Lower lobe of right lung (tissue), 2 donors: ENCODE measurements at regions not wholly inside any gene's neighbourhood (a gene's known extent, or its start where the extent isn't known, plus 50 kb on each side); places are given as distances from the start of the nearest gene placed in this dataset.

Source experiments
- ATAC-seq, 2 donors: fragments of 200-7000 bp; cut with Tn5 transposase; one replicate each; pipeline ENCODE4 v1.9.1; 2020 to 2022; ENCODE audit warnings: mild to moderate bottlenecking in 2 of 2, moderate library complexity in 2 of 2
- DNase-seq: peaks from one replicate; pipeline ENCODE4 v3.0.0-alpha.2; 2020
- H3K27ac ChIP-seq: fragments of 200-600 bp; one replicate; pipeline ENCODE4 v1.8.0; 2022
- H3K27me3 ChIP-seq: fragments of 200-600 bp; one replicate; pipeline ENCODE4 v1.8.0; 2022; ENCODE audit warnings: low read depth
- H3K36me3 ChIP-seq: fragments of 200-600 bp; one replicate; pipeline ENCODE4 v1.8.0; 2022; ENCODE audit warnings: mild to moderate bottlenecking
- H3K4me1 ChIP-seq: fragments of 200-600 bp; one replicate; pipeline ENCODE4 v1.8.0; 2022
- H3K4me3 ChIP-seq: fragments of 200-600 bp; one replicate; pipeline ENCODE4 v1.8.0; 2022; ENCODE audit warnings: mild to moderate bottlenecking
- H3K9me3 ChIP-seq: fragments of 200-600 bp; one replicate; pipeline ENCODE4 v1.8.0; 2022
- CTCF ChIP-seq: fragments of 200-600 bp; IDR thresholded peaks from one replicate; pipeline ENCODE4 v1.8.0; 2022; ENCODE audit warnings: antibody characterized with exemption, mild to moderate bottlenecking
- intact Hi-C: fragments of 100-400 bp; cut with DNase I; formaldehyde crosslinking; loops from one replicate; pipeline ENCODE4 v1.11.0; 2022
- donor health status: DM: no; HTN: yes; CAD: no; lungs with severe emphysema.

DNA sequence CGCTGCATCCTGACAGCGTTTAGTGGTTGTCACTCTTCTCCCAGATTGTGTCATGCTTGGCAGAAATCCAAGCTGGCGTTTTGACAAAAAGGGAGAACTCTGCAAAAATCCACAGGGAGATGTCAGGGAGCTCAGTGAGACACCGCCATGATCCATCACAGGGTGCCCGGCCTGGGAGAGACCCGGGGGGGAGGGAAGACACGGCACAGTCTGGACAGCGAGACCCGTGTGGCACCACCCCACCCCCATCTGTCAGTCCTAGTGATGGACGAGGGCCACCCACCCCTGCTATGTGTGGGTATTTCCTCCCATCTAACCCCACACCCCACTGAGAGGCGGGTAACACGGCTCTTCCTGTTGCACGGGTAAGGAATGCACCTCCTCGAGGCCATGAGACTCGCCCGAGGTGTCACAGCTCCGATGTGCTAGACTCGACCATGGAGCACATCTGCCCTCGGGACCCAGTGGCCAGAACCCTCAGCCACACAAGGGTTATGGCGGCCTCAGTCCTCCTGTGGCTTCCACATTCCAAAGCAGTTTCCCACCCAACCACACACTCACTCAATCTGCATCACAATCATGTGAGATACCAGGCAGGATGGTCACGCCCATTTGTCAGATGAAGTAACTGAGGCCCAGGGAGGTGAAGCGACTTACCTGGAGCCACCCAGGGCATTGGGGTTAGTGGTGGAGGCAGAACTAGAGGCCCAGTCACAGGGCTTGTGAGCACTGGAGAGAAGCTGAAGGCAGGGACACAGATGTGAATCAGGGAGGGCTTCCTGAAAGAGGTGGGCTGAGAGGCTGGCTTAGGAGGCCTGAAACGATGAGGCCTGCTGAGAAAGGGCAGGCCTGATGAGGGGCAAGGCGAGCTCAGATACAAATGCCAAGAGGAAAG lies 688.5 kb downstream of the MATN1 start:
- no peak for DNase-seq
- Histone ChIP-seq H3K27me3 (peaks cover 16% of the 10 kb centered on the region), H3K9me3 (no peaks in the 10 kb centered on the region), H3K4me3 (no peak overlapping the region), H3K27ac (no peak overlapping the region), H3K4me1 (no peaks in the 10 kb centered on the region), H3K36me3 (no peaks in the 10 kb centered on the region)
- no peak for TF ChIP-seq CTCF
- no peak for ATAC-seq
- intact Hi-C loops: no loop called here

- no peak overlapping the region for H3K27ac ChIP-seq
- intact Hi-C loops: no loop called here
- no peak for TF ChIP-seq CTCF
- DNase-seq (no peak), ATAC-seq (no peak)
- no peaks in the 10 kb centered on the region for H3K9me3 ChIP-seq
- H3K36me3 ChIP-seq: no peaks in the 10 kb centered on the region
- H3K4me1 ChIP-seq: no peaks in the 10 kb centered on the region
- H3K27me3 ChIP-seq: peaks cover 16% of the 10 kb centered on the region
- no peak overlapping the region for H3K4me3 ChIP-seq
Measured at GRCh38 chr1:30034105-30034626, 689.2 kb downstream of the MATN1 start.

- ATAC-seq: no peak
- no peak for TF ChIP-seq CTCF
- intact Hi-C loops: no loop called here
- Histone ChIP-seq H3K4me1 (no peaks in the 10 kb centered on the region), H3K36me3 (no peaks in the 10 kb centered on the region), H3K9me3 (no peaks in the 10 kb centered on the region), H3K27me3 (peaks cover 16% of the 10 kb centered on the region), H3K27ac (no peak overlapping the region), H3K4me3 (no peak overlapping the region)
- no peak for DNase-seq
Measured at GRCh38 chr1:30033256-30034104, 689.9 kb downstream of the MATN1 start.

DNA sequence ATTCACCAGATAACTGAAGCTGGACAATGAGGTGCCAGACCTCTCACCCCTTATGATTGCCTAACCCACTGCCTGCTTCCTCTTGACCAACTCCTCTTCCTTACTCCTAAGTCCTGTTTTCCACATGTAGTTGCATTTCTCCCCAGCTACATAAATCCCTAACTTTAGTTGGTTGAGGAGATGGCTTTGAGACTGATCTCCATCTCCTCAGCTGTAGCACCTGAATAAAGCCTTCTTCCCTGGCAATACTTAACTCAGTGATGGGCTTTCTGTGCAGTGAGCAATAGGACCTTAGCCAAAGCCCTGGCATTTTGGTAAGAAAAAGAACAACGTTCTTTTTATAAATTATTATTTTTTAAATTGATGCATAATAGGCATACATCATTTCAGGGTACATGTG lies 691.1 kb downstream of the MATN1 start:
- TF ChIP-seq CTCF: no peak
- H3K4me3 ChIP-seq: no peak overlapping the region
- ATAC-seq (no peak), DNase-seq (no peak)
- H3K27ac ChIP-seq: no peak overlapping the region
- H3K27me3 ChIP-seq: peaks cover 22% of the 10 kb centered on the region
- intact Hi-C loops: no loop called here
- H3K4me1 ChIP-seq: no peaks in the 10 kb centered on the region
- H3K36me3 ChIP-seq: no peaks in the 10 kb centered on the region
- H3K9me3 ChIP-seq: no peaks in the 10 kb centered on the region

DNA sequence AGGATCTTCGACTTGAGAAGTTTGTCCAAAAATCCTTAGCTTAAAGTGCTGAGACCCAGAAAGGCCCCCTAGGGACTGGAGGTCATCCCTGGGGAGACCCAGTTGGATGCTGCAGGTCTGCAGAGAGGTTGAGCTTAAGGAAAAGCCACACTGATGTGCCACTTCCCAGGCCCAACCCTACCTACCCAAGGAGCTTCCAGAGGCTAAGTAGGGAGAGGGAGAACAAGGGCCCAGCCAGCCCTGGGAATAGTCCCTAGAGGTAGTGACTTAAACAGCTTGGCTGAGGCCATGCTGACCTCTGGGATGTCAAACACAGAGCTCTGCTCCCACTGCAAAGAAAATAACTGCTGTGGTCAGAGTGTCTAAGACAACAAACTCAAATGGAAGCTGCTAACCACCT lies 693.7 kb downstream of the MATN1 start:
- H3K36me3 ChIP-seq: no peaks in the 10 kb centered on the region
- no peak overlapping the region for H3K27ac ChIP-seq
- no peaks in the 10 kb centered on the region for H3K4me1 ChIP-seq
- H3K27me3 ChIP-seq: peaks cover 17% of the 10 kb centered on the region
- ATAC-seq (no peak), DNase-seq (no peak)
- no peak overlapping the region for H3K4me3 ChIP-seq
- no peaks in the 10 kb centered on the region for H3K9me3 ChIP-seq
- no peak for TF ChIP-seq CTCF
- intact Hi-C loops: no loop called here
